K562 (cell line): ENCODE measurements at regions not wholly inside any gene's neighbourhood (a gene's known extent, or its start where the extent isn't known, plus 50 kb on each side); places are given as distances from the start of the nearest gene placed in this dataset.

Experiments used
- CHD2 ChIP-seq: IDR thresholded peaks from 2 replicates; pipeline ENCODE4 v1.6.1; 2011; ENCODE audit warnings: low read depth, low read length
- ZNF143 ChIP-seq: sonication (generic); formaldehyde crosslinking; IDR thresholded peaks from 2 replicates; pipeline ENCODE4 v1.9.0; 2022; ENCODE audit warnings: mild to moderate bottlenecking, missing genetic modification reagents

GRCh38 chr3:71917545-71917944 lies 132.6 kb upstream of the PROK2 start:
- no peak for TF ChIP-seq CHD2
- TF ChIP-seq ZNF143 (CRISPR knock-in tag) = no peak
